WTC11 (cell line): ENCODE measurements at regions not wholly inside any gene's neighbourhood (a gene's known extent, or its start where the extent isn't known, plus 50 kb on each side); places are given as distances from the start of the nearest gene placed in this dataset.

ENCODE experiments used
- ATAC-seq: fragments of 200-7000 bp; cut with Tn5 transposase; 2 replicates; pipeline ENCODE4 v1.10.0; 2021; ENCODE audit warnings: mild to moderate bottlenecking, moderate library complexity
- CTCF ChIA-PET: fragments of 300-600 bp; sonication (Branson Sonifier 250); formaldehyde crosslinking; loops from one replicate; lab custom pipeline; 2021; ENCODE audit warnings: antibody characterized with exemption; lab: Charles Lee
- POLR2A ChIA-PET: fragments of 350-600 bp; sonication (Branson Sonifier 250); formaldehyde crosslinking; loops from one replicate; lab custom pipeline; 2021; ENCODE audit warnings: antibody characterized with exemption; lab: Charles Lee
- DNase-seq: peaks from one replicate; pipeline ENCODE4 v3.0.0; 2021; ENCODE audit warnings: low spot score
- H3K27ac Mint-ChIP-seq: 2 replicates; pipeline ENCODE4 v1.8.0; 2021; ENCODE audit warnings: mixed read lengths
- H3K27me3 Mint-ChIP-seq: 2 replicates; pipeline ENCODE4 v1.8.0; 2021; ENCODE audit warnings: low read depth, mild to moderate bottlenecking, moderate library complexity, mixed read lengths
- H3K36me3 Mint-ChIP-seq: 2 replicates; pipeline ENCODE4 v1.8.0; 2021; ENCODE audit warnings: mixed read lengths
- H3K4me1 Mint-ChIP-seq: 2 replicates; pipeline ENCODE4 v1.8.0; 2022; ENCODE audit warnings: mixed read lengths
- H3K4me3 Mint-ChIP-seq: 2 replicates; pipeline ENCODE4 v1.8.0; 2021; ENCODE audit warnings: mild to moderate bottlenecking, moderate library complexity, mixed read lengths
- H3K9me3 Mint-ChIP-seq: 2 replicates; pipeline ENCODE4 v1.8.0; 2021; ENCODE audit warnings: mixed read lengths
- ATF6 ChIP-seq: sonication (generic); formaldehyde crosslinking; IDR thresholded peaks from 2 replicates; pipeline ENCODE4 v1.8.1; 2023; ENCODE audit warnings: mild to moderate bottlenecking, missing genetic modification reagents
- CDX4 ChIP-seq: fragments of 250-450 bp; sonication (Bioruptor Pico); IDR thresholded peaks from 2 replicates; pipeline ENCODE4 v1.9.0; 2021; ENCODE audit warnings: moderate library complexity, mild to moderate bottlenecking, inconsistent platforms, borderline replicate concordance
- E2F5 ChIP-seq: sonication (generic); formaldehyde crosslinking; IDR thresholded peaks from 2 replicates; pipeline ENCODE4 v1.8.1; 2022; ENCODE audit warnings: mild to moderate bottlenecking, moderate library complexity, missing genetic modification reagents
- EMX1 ChIP-seq: fragments of 250-450 bp; sonication (Bioruptor Pico); IDR thresholded peaks from 2 replicates; pipeline ENCODE4 v1.8.0; 2021; ENCODE audit warnings: mild to moderate bottlenecking
- ERG ChIP-seq: fragments of 250-450 bp; sonication (Bioruptor Pico); IDR thresholded peaks from 2 replicates; pipeline ENCODE4 v1.8.0; 2021; ENCODE audit warnings: mild to moderate bottlenecking
- FOXK1 ChIP-seq: sonication (generic); formaldehyde crosslinking; IDR thresholded peaks from 2 replicates; pipeline ENCODE4 v1.8.0; 2022; ENCODE audit warnings: mild to moderate bottlenecking, moderate library complexity, missing genetic modification reagents
- IRF1 ChIP-seq: sonication (generic); formaldehyde crosslinking; IDR thresholded peaks from 2 replicates; pipeline ENCODE4 v1.8.0; 2023; ENCODE audit warnings: missing genetic modification reagents
- IRF2 ChIP-seq: sonication (generic); formaldehyde crosslinking; IDR thresholded peaks from 2 replicates; pipeline ENCODE4 v1.8.0; 2022; ENCODE audit warnings: low read depth, missing genetic modification reagents, borderline replicate concordance
- JUN ChIP-seq: sonication (generic); formaldehyde crosslinking; IDR thresholded peaks from 2 replicates; pipeline ENCODE4 v1.8.0; 2023; ENCODE audit warnings: mild to moderate bottlenecking, missing genetic modification reagents
- MXD4 ChIP-seq: fragments of 250-450 bp; sonication (Bioruptor Pico); IDR thresholded peaks from 2 replicates; pipeline ENCODE4 v1.8.0; 2021; ENCODE audit warnings: mild to moderate bottlenecking, moderate library complexity, borderline replicate concordance
- NFE2L1 ChIP-seq: sonication (generic); formaldehyde crosslinking; IDR thresholded peaks from 2 replicates; pipeline ENCODE4 v1.8.1; 2023; ENCODE audit warnings: missing genetic modification reagents
- NR2C2 ChIP-seq: sonication (generic); formaldehyde crosslinking; IDR thresholded peaks from 2 replicates; pipeline ENCODE4 v1.8.0; 2022; ENCODE audit warnings: mild to moderate bottlenecking, missing genetic modification reagents
- TP53 ChIP-seq: sonication (generic); formaldehyde crosslinking; IDR thresholded peaks from 2 replicates; pipeline ENCODE4 v1.8.1; 2023; ENCODE audit warnings: mild to moderate bottlenecking, missing genetic modification reagents
- ZBTB43 ChIP-seq: sonication (generic); formaldehyde crosslinking; IDR thresholded peaks from 2 replicates; pipeline ENCODE4 v1.8.1; 2023; ENCODE audit warnings: mild to moderate bottlenecking, missing genetic modification reagents
- ZNF121 ChIP-seq: sonication (generic); formaldehyde crosslinking; IDR thresholded peaks from 2 replicates; pipeline ENCODE4 v1.8.0; 2023; ENCODE audit warnings: missing genetic modification reagents
- ZNF219 ChIP-seq: sonication (generic); formaldehyde crosslinking; IDR thresholded peaks from 2 replicates; pipeline ENCODE4 v1.8.0; 2023; ENCODE audit warnings: missing genetic modification reagents, mild to moderate bottlenecking, borderline replicate concordance
- ZNF232 ChIP-seq: sonication (generic); formaldehyde crosslinking; IDR thresholded peaks from 2 replicates; pipeline ENCODE4 v1.8.0; 2022; ENCODE audit warnings: mild to moderate bottlenecking, missing genetic modification reagents
- ZNF263 ChIP-seq: sonication (generic); formaldehyde crosslinking; IDR thresholded peaks from 2 replicates; pipeline ENCODE4 v1.8.1; 2022; ENCODE audit warnings: low read depth, mild to moderate bottlenecking, moderate library complexity, missing genetic modification reagents
- ZNF281 ChIP-seq: sonication (generic); formaldehyde crosslinking; IDR thresholded peaks from 2 replicates; pipeline ENCODE4 v1.8.0; 2023; ENCODE audit warnings: mild to moderate bottlenecking, missing genetic modification reagents
- ZNF317 ChIP-seq: sonication (generic); formaldehyde crosslinking; IDR thresholded peaks from 2 replicates; pipeline ENCODE4 v1.8.1; 2023; ENCODE audit warnings: low read depth, mild to moderate bottlenecking, moderate library complexity, missing genetic modification reagents, borderline replicate concordance
- ZNF423 ChIP-seq: fragments of 250-450 bp; sonication (Bioruptor Pico); IDR thresholded peaks from 2 replicates; pipeline ENCODE4 v2.1.2; 2022; ENCODE audit warnings: mild to moderate bottlenecking, moderate library complexity
- ZNF512 ChIP-seq: sonication (generic); formaldehyde crosslinking; IDR thresholded peaks from 2 replicates; pipeline ENCODE4 v1.8.1; 2022; ENCODE audit warnings: missing genetic modification reagents, borderline replicate concordance
- ZNF671 ChIP-seq: fragments of 250-450 bp; sonication (Bioruptor Pico); IDR thresholded peaks from 2 replicates; pipeline ENCODE4 v1.8.0; 2021; ENCODE audit warnings: mild to moderate bottlenecking

- ChIA-PET CTCF (interaction anchor here (1.2 kb wide), 1 partner anchor 296 kb away, joined by 3 read pairs; no protein-coding TSS in a partner anchor), POLR2A (no interaction called here)
- no peak for DNase-seq
- Mint-ChIP-seq H3K4me1 (peaks cover 8% of the 10 kb centered on the region), H3K4me3 (no peak overlapping the region), H3K27ac (no peak overlapping the region), H3K9me3 (no peaks in the 10 kb centered on the region), H3K27me3 (no peaks in the 10 kb centered on the region; the same call in 1 of the 2 replicates), H3K36me3 (no peaks in the 10 kb centered on the region)
- TF ChIP-seq CDX4 (CRISPR knock-in tag) (no peak), ERG (no peak), EMX1 (CRISPR knock-in tag) (no peak), ZNF232 (CRISPR knock-in tag) (no peak), TP53 (CRISPR knock-in tag) (no peak), FOXK1 (CRISPR knock-in tag) (no peak), ZNF423 (no peak), MXD4 (CRISPR knock-in tag) (no peak), ZNF671 (CRISPR knock-in tag) (no peak), ZNF121 (CRISPR knock-in tag) (no peak), ZNF263 (CRISPR knock-in tag) (no peak), IRF1 (CRISPR knock-in tag) (no peak), ZNF512 (no peak), NR2C2 (no peak), ZNF219 (CRISPR knock-in tag) (no peak), JUN (CRISPR knock-in tag) (no peak), ZNF281 (CRISPR knock-in tag) (no peak), ZNF317 (CRISPR knock-in tag) (no peak), NFE2L1 (CRISPR knock-in tag) (no peak)
- ATAC-seq, result no peak
Observed at GRCh38 chr10:121244818-121245217, 353.4 kb downstream of the FGFR2 start.

GRCh38 chr10:121245754-121246153 is 352.5 kb downstream of the FGFR2 start:
- Mint-ChIP-seq H3K36me3 (no peaks in the 10 kb centered on the region), H3K9me3 (no peaks in the 10 kb centered on the region), H3K27me3 (no peaks in the 10 kb centered on the region; the same call in 1 of the 2 replicates), H3K27ac (no peak overlapping the region), H3K4me1 (peaks cover 8% of the 10 kb centered on the region), H3K4me3 (no peak overlapping the region)
- ATAC-seq, result no peak
- TF ChIP-seq IRF2 (CRISPR knock-in tag) (no peak), E2F5 (CRISPR knock-in tag) (no peak), ZNF232 (CRISPR knock-in tag) (no peak), ZBTB43 (no peak), ATF6 (CRISPR knock-in tag) (no peak)
- ChIA-PET CTCF (interaction anchor here (1.2 kb wide), 1 partner anchor 297 kb away, joined by 3 read pairs; no protein-coding TSS in a partner anchor), POLR2A (no interaction called here)
- DNase-seq, result no peak
